ENCODE measurements at regions not wholly inside any gene's neighbourhood (a gene's known extent, or its start where the extent isn't known, plus 50 kb on each side); places are given as distances from the start of the nearest gene placed in this dataset.
A peak's percentile ranks its signal among the peaks of the same experiment; 100 is the strongest.

- no peaks in the 10 kb centered on the region for H3K79me2 ChIP-seq (ENCODE audit: control insufficient read depth, insufficient read depth, low read length)
- no peaks in the 10 kb centered on the region for H3K27me3 ChIP-seq (ENCODE audit: control insufficient read depth, insufficient read depth, low read length)
- no peak overlapping the region for H3K4me2 ChIP-seq (ENCODE audit: extremely low read depth, insufficient read depth, low read length)
- no peaks in the 10 kb centered on the region for H3K9me3 ChIP-seq (ENCODE audit: control insufficient read depth, insufficient read depth, low read depth, low read length)
- no peaks in the 10 kb centered on the region for H4K20me1 ChIP-seq (ENCODE audit: control insufficient read depth, extremely low read depth, insufficient read depth, low read length)
- peak in 1 of 2 donors; percentile 9 for DNase-seq (ENCODE audit: low read depth in 2 of 2)
- H2AFZ ChIP-seq (ENCODE audit: low read length), result no peak overlapping the region
- H3K4me3 ChIP-seq (replicated peaks in 1 of 4; ENCODE audit: control extremely low read depth in 1 of 4, insufficient read depth in 1 of 4, low read depth in 3 of 4, low read length in 4 of 4), result no peak overlapping the region
- no peak overlapping the region for H3K27ac ChIP-seq (ENCODE audit: insufficient read depth, low read length)
- H3K9ac ChIP-seq (ENCODE audit: insufficient read depth, low read length), result no peak overlapping the region
- TF ChIP-seq CTCF (conservative IDR thresholded peaks at IDR 0.05 in 1 of 2, IDR thresholded peaks at IDR 0.05 in 1 of 2; ENCODE audit: low read depth in 1 of 2, low read length in 2 of 2), result no peak
- no peak for TF ChIP-seq EZH2 (IDR thresholded peaks at IDR 0.05; ENCODE audit: low read length, missing control alignments)
- no peaks in the 10 kb centered on the region for H3K4me1 ChIP-seq (ENCODE audit: control insufficient read depth, extremely low read depth, insufficient read depth, low read length)
- no peaks in the 10 kb centered on the region for H3K36me3 ChIP-seq (ENCODE audit: control insufficient read depth, insufficient read depth, low read length)
Measured at GRCh38 chr13:103996733-103997132, 930.5 kb upstream of the SLC10A2 start.

- H3K9me3 ChIP-seq (ENCODE audit: control insufficient read depth, insufficient read depth, low read depth, low read length), result no peaks in the 10 kb centered on the region
- H3K36me3 ChIP-seq (ENCODE audit: control insufficient read depth, insufficient read depth, low read length), result no peaks in the 10 kb centered on the region
- no peak for DNase-seq (ENCODE audit: low read depth in 2 of 2)
- no peak overlapping the region for H2AFZ ChIP-seq (ENCODE audit: low read length)
- H4K20me1 ChIP-seq (ENCODE audit: control insufficient read depth, extremely low read depth, insufficient read depth, low read length), result no peaks in the 10 kb centered on the region
- H3K27ac ChIP-seq (ENCODE audit: insufficient read depth, low read length), result no peak overlapping the region
- H3K4me1 ChIP-seq (ENCODE audit: control insufficient read depth, extremely low read depth, insufficient read depth, low read length), result no peaks in the 10 kb centered on the region
- H3K4me3 ChIP-seq (replicated peaks in 1 of 4; ENCODE audit: control extremely low read depth in 1 of 4, insufficient read depth in 1 of 4, low read depth in 3 of 4, low read length in 4 of 4), result no peak overlapping the region
- H3K27me3 ChIP-seq (ENCODE audit: control insufficient read depth, insufficient read depth, low read length), result no peaks in the 10 kb centered on the region
- no peak overlapping the region for H3K4me2 ChIP-seq (ENCODE audit: extremely low read depth, insufficient read depth, low read length)
- no peak overlapping the region for H3K9ac ChIP-seq (ENCODE audit: insufficient read depth, low read length)
- H3K79me2 ChIP-seq (ENCODE audit: control insufficient read depth, insufficient read depth, low read length), result no peaks in the 10 kb centered on the region
- no peak for TF ChIP-seq CTCF (conservative IDR thresholded peaks at IDR 0.05 in 1 of 2, IDR thresholded peaks at IDR 0.05 in 1 of 2; ENCODE audit: low read depth in 1 of 2, low read length in 2 of 2)
- no peak for TF ChIP-seq EZH2 (IDR thresholded peaks at IDR 0.05; ENCODE audit: low read length, missing control alignments)
Measured at GRCh38 chr13:103983948-103984347, 917.7 kb upstream of the SLC10A2 start.

- no peak overlapping the region for H2AFZ ChIP-seq (ENCODE audit: low read length)
- H3K9ac ChIP-seq (ENCODE audit: insufficient read depth, low read length), result no peak overlapping the region
- H3K4me3 ChIP-seq (replicated peaks in 1 of 4; ENCODE audit: control extremely low read depth in 1 of 4, insufficient read depth in 1 of 4, low read depth in 3 of 4, low read length in 4 of 4), result no peak overlapping the region
- H3K79me2 ChIP-seq (ENCODE audit: control insufficient read depth, insufficient read depth, low read length), result no peaks in the 10 kb centered on the region
- DNase-seq (ENCODE audit: low read depth in 2 of 2), result peak in 1 of 2 donors; percentile 6
- H4K20me1 ChIP-seq (ENCODE audit: control insufficient read depth, extremely low read depth, insufficient read depth, low read length), result no peaks in the 10 kb centered on the region
- H3K4me1 ChIP-seq (ENCODE audit: control insufficient read depth, extremely low read depth, insufficient read depth, low read length), result no peaks in the 10 kb centered on the region
- H3K36me3 ChIP-seq (ENCODE audit: control insufficient read depth, insufficient read depth, low read length), result no peaks in the 10 kb centered on the region
- H3K27ac ChIP-seq (ENCODE audit: insufficient read depth, low read length), result no peak overlapping the region
- TF ChIP-seq CTCF (conservative IDR thresholded peaks at IDR 0.05 in 1 of 2, IDR thresholded peaks at IDR 0.05 in 1 of 2; ENCODE audit: low read depth in 1 of 2, low read length in 2 of 2), result no peak
- TF ChIP-seq EZH2 (IDR thresholded peaks at IDR 0.05; ENCODE audit: low read length, missing control alignments), result no peak
- H3K4me2 ChIP-seq (ENCODE audit: extremely low read depth, insufficient read depth, low read length), result no peak overlapping the region
- no peaks in the 10 kb centered on the region for H3K27me3 ChIP-seq (ENCODE audit: control insufficient read depth, insufficient read depth, low read length)
- no peaks in the 10 kb centered on the region for H3K9me3 ChIP-seq (ENCODE audit: control insufficient read depth, insufficient read depth, low read depth, low read length)
Measured at GRCh38 chr13:103976371-103976770, 910.2 kb upstream of the SLC10A2 start.
